ENCODE measurements at regions not wholly inside any gene's neighbourhood (a gene's known extent, or its start where the extent isn't known, plus 50 kb on each side); places are given as distances from the start of the nearest gene placed in this dataset.

- Mint-ChIP-seq H3K4me3 (no peak overlapping the region), H3K27ac (no peak overlapping the region), H3K27me3 (ENCODE audit: insufficient read depth, low read depth) (peaks cover 2% of the 10 kb centered on the region), H3K9me3 (no peaks in the 10 kb centered on the region), H3K4me1 (peaks cover 2% of the 10 kb centered on the region), H3K36me3 (no peaks in the 10 kb centered on the region)
- Histone ChIP-seq H3K79me2 (ENCODE audit: low read depth) (no peaks in the 10 kb centered on the region), H3K4me3 (no peak overlapping the region), H3F3A (ENCODE audit: low read depth) (no peaks in the 10 kb centered on the region), H2AFZ (replicated peaks) (no peak overlapping the region), H3K9me3 (ENCODE audit: low read depth) (no peaks in the 10 kb centered on the region), H4K20me1 (ENCODE audit: low read depth) (no peaks in the 10 kb centered on the region), H3K4me1 (no peaks in the 10 kb centered on the region), H3K4me2 (no peak overlapping the region), H3K27ac (no peak overlapping the region), H3K36me3 (no peaks in the 10 kb centered on the region), H3K9ac (no peak overlapping the region), H3K27me3 (no peaks in the 10 kb centered on the region)
- TF ChIP-seq EZH2 (IDR thresholded peaks at IDR 0.05) (no peak), CTCF (IDR thresholded peaks at IDR 0.05) (no peak), EZH2phosphoT487 (IDR thresholded peaks at IDR 0.05) (no peak)
- no peak for DNase-seq (ENCODE audit: low spot score)
Measured at GRCh38 chr6:81844686-81845085, 92.2 kb upstream of the TENT5A start.

GRCh38 chr6:81843302-81843701, 90.8 kb upstream of the TENT5A start:
- DNase-seq (ENCODE audit: low spot score), result no peak
- no peaks in the 10 kb centered on the region for H3K36me3 ChIP-seq
- H3K4me3 ChIP-seq, result no peak overlapping the region
- no peak overlapping the region for H3K4me3 Mint-ChIP-seq
- TF ChIP-seq CTCF (IDR thresholded peaks at IDR 0.05), result no peak
- no peak for TF ChIP-seq EZH2phosphoT487 (IDR thresholded peaks at IDR 0.05)
- no peak for TF ChIP-seq EZH2 (IDR thresholded peaks at IDR 0.05)
- no peak overlapping the region for H2AFZ ChIP-seq (replicated peaks)
- no peak overlapping the region for H3K27ac Mint-ChIP-seq
- no peak overlapping the region for H3K4me2 ChIP-seq
- H3K9me3 ChIP-seq (ENCODE audit: low read depth), result no peaks in the 10 kb centered on the region
- no peak overlapping the region for H3K27ac ChIP-seq
- peaks cover 2% of the 10 kb centered on the region for H3K4me1 Mint-ChIP-seq
- H3K27me3 Mint-ChIP-seq (ENCODE audit: insufficient read depth, low read depth), result peaks cover 2% of the 10 kb centered on the region
- no peaks in the 10 kb centered on the region for H3K36me3 Mint-ChIP-seq
- no peaks in the 10 kb centered on the region for H3F3A ChIP-seq (ENCODE audit: low read depth)
- H4K20me1 ChIP-seq (ENCODE audit: low read depth), result no peaks in the 10 kb centered on the region
- H3K9ac ChIP-seq, result no peak overlapping the region
- no peaks in the 10 kb centered on the region for H3K4me1 ChIP-seq
- H3K9me3 Mint-ChIP-seq, result no peaks in the 10 kb centered on the region
- no peaks in the 10 kb centered on the region for H3K79me2 ChIP-seq (ENCODE audit: low read depth)
- H3K27me3 ChIP-seq, result no peaks in the 10 kb centered on the region

- TF ChIP-seq CTCF (IDR thresholded peaks at IDR 0.05) (no peak), EZH2phosphoT487 (IDR thresholded peaks at IDR 0.05) (no peak), EZH2 (IDR thresholded peaks at IDR 0.05) (no peak)
- Histone ChIP-seq H2AFZ (replicated peaks) (no peak overlapping the region), H3K9me3 (ENCODE audit: low read depth) (no peaks in the 10 kb centered on the region), H3K79me2 (ENCODE audit: low read depth) (no peaks in the 10 kb centered on the region), H4K20me1 (ENCODE audit: low read depth) (no peaks in the 10 kb centered on the region), H3K4me3 (no peak overlapping the region), H3F3A (ENCODE audit: low read depth) (no peaks in the 10 kb centered on the region), H3K9ac (no peak overlapping the region), H3K36me3 (no peaks in the 10 kb centered on the region), H3K4me1 (no peaks in the 10 kb centered on the region), H3K27ac (no peak overlapping the region), H3K4me2 (no peak overlapping the region), H3K27me3 (no peaks in the 10 kb centered on the region)
- Mint-ChIP-seq H3K27me3 (ENCODE audit: insufficient read depth, low read depth) (peaks cover 2% of the 10 kb centered on the region), H3K9me3 (no peaks in the 10 kb centered on the region), H3K4me3 (no peak overlapping the region), H3K36me3 (no peaks in the 10 kb centered on the region), H3K4me1 (peaks cover 2% of the 10 kb centered on the region), H3K27ac (no peak overlapping the region)
- no peak for DNase-seq (ENCODE audit: low spot score)
Measured at GRCh38 chr6:81842254-81842653, 89.8 kb upstream of the TENT5A start.

All from neural progenitor cell (in vitro differentiated cells).